HG03469 (cell line): ENCODE measurements at regions not wholly inside any gene's neighbourhood (a gene's known extent, or its start where the extent isn't known, plus 50 kb on each side); places are given as distances from the start of the nearest gene placed in this dataset.
"Not testable (repeated sequence)": the region's sequence is repeated elsewhere in the genome, so short reads cannot be mapped to it uniquely, and the experiment has no call there.

ENCODE experiments used
- ATAC-seq: cut with Tn5 transposase; IDR thresholded peaks from one replicate; pipeline ENCODE4 v1.9.1; 2021; ENCODE audit warnings: mild to moderate bottlenecking, moderate library complexity, moderate number of reproducible peaks; ENCODE audit not compliant: unreplicated experiment

DNA sequence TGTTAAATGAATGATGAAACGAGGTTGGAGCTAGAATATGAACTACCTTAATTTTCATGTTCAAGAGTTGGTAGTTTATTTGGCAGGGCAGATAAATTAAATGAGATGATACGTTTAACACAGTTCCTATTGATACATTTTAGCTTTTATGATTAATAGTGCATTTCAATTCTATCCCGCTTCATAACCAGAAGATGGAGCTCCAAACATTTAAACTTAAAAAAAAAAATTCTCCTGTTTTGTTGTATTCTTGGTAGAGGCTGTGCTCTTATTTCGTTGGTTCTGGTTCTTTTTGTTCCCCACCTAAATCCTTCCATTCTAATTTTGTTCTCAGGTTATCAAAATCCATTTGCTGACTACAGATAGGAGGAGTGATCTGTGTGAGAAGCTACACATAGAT is 71.8 kb upstream of the PTPN13 start:
- ATAC-seq: no peak

DNA sequence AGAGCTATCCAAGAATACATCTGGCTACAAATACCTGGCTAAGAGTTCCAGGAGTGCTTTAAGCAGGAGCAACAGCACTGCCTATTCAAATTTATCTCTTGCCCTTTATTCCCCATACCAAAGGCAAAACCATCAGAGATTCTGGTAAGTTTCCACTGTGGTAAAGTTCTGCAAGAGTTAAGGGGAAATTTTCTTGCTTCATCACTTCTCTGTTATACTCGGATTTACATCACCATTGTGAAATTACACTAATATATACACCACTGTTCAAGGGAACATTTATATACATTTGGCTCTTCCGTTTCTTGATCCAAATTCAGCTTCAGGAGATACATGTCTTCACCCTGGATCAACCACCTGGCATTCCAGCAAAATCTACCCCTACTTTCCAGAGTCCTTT is 70.8 kb upstream of the PTPN13 start:
- ATAC-seq: no peak

DNA sequence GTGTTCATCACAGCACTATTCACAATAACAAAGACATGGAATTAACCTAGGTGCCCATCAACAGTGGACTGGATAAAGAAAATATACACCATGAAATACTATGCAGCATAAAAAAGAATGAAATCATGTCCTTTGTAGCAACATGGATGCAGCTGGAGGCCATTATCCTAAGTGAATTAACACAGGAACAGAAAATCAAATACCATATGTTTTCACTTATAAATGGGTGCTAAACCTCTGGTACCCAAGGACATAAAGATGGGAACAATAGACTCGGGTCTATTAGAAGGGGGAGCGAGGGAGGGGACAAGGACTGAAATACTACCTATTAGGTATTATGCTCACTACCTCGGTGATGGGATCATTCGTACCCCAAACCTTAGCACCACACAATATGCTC is 66.4 kb upstream of the PTPN13 start:
- not testable (repeated sequence) for ATAC-seq

- ATAC-seq: no peak
Measured at GRCh38 chr4:86529436-86529835, 64.7 kb upstream of the PTPN13 start.

DNA sequence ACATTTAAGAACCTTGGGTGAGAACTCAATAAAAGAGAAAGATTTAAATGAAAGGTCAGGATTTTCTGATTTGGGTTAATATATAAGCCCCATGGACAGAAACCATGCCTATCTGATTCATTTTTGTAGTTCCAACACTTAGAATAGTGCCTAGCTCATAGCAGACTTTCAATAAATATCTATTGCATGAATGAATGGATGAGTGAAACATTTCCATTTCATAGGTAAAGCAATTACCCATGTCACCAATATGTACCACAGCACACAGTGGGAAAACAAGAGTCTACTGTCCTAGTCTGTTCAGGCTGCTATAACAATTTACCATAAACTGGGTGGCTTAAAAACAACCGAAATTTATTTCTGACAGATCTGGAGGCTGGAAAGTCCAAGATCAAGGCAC is 63.9 kb upstream of the PTPN13 start:
- peak; percentile 63 for ATAC-seq

GRCh38 chr4:86531440-86531839 is 62.7 kb upstream of the PTPN13 start:
- ATAC-seq: no peak

DNA sequence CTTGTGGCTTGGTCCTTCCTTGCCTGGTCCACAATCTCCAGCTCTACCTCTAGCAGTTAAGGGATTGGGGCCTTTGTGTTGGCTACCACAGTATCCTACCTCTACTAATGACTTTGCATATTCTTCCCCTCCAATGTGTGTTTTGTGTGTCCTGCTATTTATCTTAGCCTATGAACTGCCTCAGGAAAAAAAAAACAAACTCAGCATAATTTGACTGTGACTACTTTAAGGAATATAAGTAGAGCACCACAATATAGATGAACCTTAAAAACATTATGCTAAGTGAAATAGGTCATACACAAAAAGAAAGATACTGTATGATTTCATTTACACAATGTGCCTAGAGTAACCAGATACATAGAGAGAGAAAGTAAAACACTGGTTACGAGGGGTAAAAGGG is 61.3 kb upstream of the PTPN13 start:
- ATAC-seq: no peak

DNA sequence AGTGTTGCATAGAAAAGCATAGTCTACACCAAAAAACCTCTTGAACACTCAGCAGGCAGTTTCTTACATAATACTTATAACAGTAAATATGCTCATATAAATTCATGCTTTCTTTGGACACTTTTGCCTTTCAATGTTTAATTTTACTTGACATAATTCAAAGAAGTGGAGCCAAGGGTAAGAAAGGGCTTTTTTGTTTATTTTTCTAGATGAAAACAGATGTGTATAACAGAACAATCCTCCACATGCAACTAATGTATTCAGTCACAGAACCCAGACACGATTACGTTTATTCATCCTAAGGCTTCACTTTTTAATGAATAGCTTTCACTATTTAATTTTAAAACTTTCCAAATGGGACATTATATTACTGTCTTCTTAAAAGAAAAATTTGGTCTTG is 58.0 kb upstream of the PTPN13 start:
- no peak for ATAC-seq

GRCh38 chr4:86542319-86543027 is 51.6 kb upstream of the PTPN13 start:
- ATAC-seq: no peak

- ATAC-seq: no peak
Measured at GRCh38 chr4:86543080-86543479, 51.0 kb upstream of the PTPN13 start.

DNA sequence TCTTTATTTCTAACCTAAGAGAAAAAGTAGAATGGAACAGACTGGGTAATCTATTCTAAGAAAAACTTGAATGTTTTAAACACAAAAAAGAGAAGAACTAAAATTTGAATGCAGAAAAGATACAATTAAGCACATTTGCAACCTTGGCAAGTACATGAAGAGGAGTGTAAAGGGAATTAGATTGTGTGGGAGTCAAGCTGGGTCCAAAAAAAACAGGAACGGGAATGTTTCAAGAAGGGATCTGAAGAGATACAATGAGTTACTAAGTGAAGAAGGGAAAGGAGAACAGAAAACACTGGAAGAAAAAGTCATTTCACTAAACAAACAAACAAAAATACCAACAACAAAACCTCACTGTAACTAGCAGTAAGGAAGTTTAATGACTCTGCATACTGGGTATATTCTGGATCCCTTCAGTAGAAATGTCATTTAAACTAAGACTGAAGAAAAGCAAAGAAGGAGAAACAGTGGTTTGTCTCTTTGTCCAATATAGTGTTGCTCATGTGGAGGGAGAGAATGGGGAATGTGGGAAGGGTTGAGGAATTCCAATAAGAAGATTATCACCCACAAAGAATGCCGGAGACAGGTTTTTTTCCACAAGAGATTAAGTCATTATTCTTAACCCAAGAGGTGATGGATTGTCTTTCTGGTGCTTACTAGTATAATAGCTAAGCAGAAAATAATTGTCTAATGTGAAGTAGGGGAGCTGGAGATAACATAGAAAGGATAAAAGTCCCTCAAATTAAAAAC is 50.4 kb upstream of the PTPN13 start:
- no peak for ATAC-seq

DNA sequence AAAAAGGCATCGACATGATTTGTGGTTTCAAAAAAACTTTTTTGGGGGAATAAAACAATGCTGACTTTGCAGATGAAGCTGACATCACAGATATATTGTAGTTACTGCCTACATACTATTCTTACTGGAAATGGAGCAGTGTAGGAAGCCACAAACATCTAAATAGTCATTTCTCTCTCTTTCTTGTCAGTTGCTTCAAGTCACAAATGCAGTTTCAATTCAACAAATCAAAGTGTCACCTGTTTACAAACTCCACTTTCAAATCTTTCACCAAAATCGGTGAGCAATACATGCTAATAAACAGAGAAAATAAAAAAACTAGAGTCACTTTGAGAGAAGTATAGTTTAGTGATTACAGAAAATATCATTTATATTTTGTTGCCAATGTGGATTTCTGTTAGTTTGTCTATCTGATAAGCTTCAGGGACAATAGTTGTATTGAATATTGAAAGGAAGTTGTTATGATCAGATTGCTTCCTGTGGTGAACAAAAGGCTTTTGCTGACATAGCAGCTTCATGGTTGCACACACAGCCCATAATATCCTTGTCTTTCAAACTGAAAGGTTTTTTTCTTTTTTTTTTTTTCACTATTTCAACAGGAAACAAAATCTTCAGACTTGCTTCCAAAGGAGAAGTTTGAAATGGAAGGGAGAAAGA is 49.7 kb upstream of the PTPN13 start:
- peak; percentile 89 for ATAC-seq
